C4-2B (cell line): ENCODE measurements at regions not wholly inside any gene's neighbourhood (a gene's known extent, or its start where the extent isn't known, plus 50 kb on each side); places are given as distances from the start of the nearest gene placed in this dataset.
"Not testable (repeated sequence)": the region's sequence is repeated elsewhere in the genome, so short reads cannot be mapped to it uniquely, and the experiment has no call there.

Source experiments
- H3K27ac ChIP-seq: fragments of 450-650 bp; 2 replicates; pipeline ENCODE4 v1.5.1; 2017
- CTCF ChIP-seq: fragments of 450-650 bp; conservative IDR thresholded peaks from 2 replicates; pipeline ENCODE4 v1.5.1; 2017; ENCODE audit warnings: mild to moderate bottlenecking
- ZFX ChIP-seq: fragments of 450-650 bp; IDR thresholded peaks from 2 replicates; pipeline ENCODE4 v1.6.1; 2017

GRCh38 chr13:72622546-72622945 lies 104.9 kb downstream of the MZT1 start:
- TF ChIP-seq CTCF (no peak), ZFX (no peak)
- H3K27ac ChIP-seq: no peak overlapping the region

GRCh38 chr13:72620874-72621273 lies 106.6 kb downstream of the MZT1 start:
- TF ChIP-seq ZFX (no peak), CTCF (no peak)
- H3K27ac ChIP-seq: no peak overlapping the region

GRCh38 chr13:72617951-72618350 lies 109.5 kb downstream of the MZT1 start:
- no peak overlapping the region for H3K27ac ChIP-seq
- TF ChIP-seq ZFX (no peak), CTCF (no peak)

- no peak overlapping the region for H3K27ac ChIP-seq
- no peak for TF ChIP-seq CTCF
- TF ChIP-seq ZFX: no peak
Observed at GRCh38 chr13:72617186-72617585, 110.2 kb downstream of the MZT1 start.

- H3K27ac ChIP-seq: not testable (repeated sequence)
Observed at GRCh38 chr13:72610251-72610891, 117.1 kb downstream of the MZT1 start.

- H3K27ac ChIP-seq: no peak overlapping the region
- TF ChIP-seq ZFX: no peak
- no peak for TF ChIP-seq CTCF
Observed at GRCh38 chr13:72599178-72599743, 128.2 kb downstream of the MZT1 start.

GRCh38 chr13:72590091-72590740 lies 137.2 kb downstream of the MZT1 start:
- TF ChIP-seq CTCF: no peak
- TF ChIP-seq ZFX: no peak
- H3K27ac ChIP-seq: no peak overlapping the region
